ENCODE measurements at regions not wholly inside any gene's neighbourhood (a gene's known extent, or its start where the extent isn't known, plus 50 kb on each side); places are given as distances from the start of the nearest gene placed in this dataset.

GRCh38 chr13:88817560-88817959 lies 1146.4 kb downstream of the SLITRK5 start:
- TF ChIP-seq SMC3 (IDR thresholded peaks at IDR 0.05): no peak
- TF ChIP-seq JUN (IDR thresholded peaks at IDR 0.05): no peak
- no peak for TF ChIP-seq RCOR1 (IDR thresholded peaks at IDR 0.05; ENCODE audit: low read depth, low read length)
- TF ChIP-seq CTCF (IDR thresholded peaks at IDR 0.05): no peak
- TF ChIP-seq HOXA7 (CRISPR knock-in tag; IDR thresholded peaks at IDR 0.05): no peak
- no peak for TF ChIP-seq USF2 (IDR thresholded peaks at IDR 0.05)
- no peak for TF ChIP-seq REST (IDR thresholded peaks at IDR 0.05)
- TF ChIP-seq ZSCAN20 (CRISPR knock-in tag; IDR thresholded peaks at IDR 0.05): no peak
- no peak for TF ChIP-seq POLR2A (IDR thresholded peaks at IDR 0.05; ENCODE audit: low read length)
- no peak for TF ChIP-seq MAX (IDR thresholded peaks at IDR 0.05)
- TF ChIP-seq ESRRA (IDR thresholded peaks at IDR 0.05; ENCODE audit: borderline replicate concordance, low read length): no peak
